Activated T-helper 1 cell treated with anti-CD3 and anti-CD28 coated beads, Interleukin-2, amount 50 U/mL, for 16 hours (primary cell): ENCODE measurements at regions not wholly inside any gene's neighbourhood (a gene's known extent, or its start where the extent isn't known, plus 50 kb on each side); places are given as distances from the start of the nearest gene placed in this dataset.
"Not testable (repeated sequence)": the region's sequence is repeated elsewhere in the genome, so short reads cannot be mapped to it uniquely, and the experiment has no call there.

Experiments
- DNase-seq, 2 donors: peaks; one replicate each; pipeline ENCODE4 v3.0.0-alpha.2; 2020; ENCODE audit warnings: low read depth in 1 of 2, low spot score in 1 of 2

DNA sequence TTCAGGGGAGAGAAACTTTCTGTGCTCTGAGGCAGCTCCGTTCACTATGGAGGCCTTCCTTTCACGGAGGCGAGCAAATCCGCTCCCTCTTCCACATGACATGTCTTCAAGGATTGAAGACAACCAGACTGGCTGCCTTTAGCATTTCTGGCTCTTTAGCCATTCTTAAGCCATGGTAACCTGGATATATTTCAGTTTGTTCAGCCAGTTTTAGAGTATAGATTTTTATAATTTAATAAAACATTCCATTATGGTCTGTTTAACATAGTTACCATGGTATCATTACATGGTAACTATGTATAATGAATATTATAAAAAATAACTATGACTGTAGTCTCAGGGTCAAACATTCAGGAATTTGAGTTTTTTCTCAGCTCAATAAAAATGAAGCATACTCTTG, 54.2 kb upstream of the NFIA start:
- no peak for DNase-seq

DNA sequence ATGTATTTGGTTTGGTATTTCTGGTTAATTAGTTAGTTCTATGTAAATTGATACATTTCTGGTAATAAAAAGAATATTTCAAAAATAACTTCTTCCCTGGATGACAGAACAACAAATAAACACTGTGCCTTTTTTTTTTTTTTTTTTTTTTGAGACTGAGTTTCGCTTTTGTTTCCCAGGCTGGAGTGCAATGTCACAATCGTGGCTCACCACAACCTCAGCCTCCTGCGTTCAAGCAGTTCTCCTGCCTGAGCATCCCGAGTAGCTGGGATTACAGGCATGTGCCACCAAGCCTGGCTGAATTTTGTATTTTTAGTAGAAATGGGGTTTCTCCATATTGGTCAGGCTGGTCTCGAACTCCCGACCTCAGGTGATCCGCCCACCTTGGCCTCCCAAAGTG, 64.3 kb upstream of the NFIA start:
- DNase-seq = not testable (repeated sequence)

- no peak for DNase-seq
Observed at GRCh38 chr1:61017651-61018050, 64.7 kb upstream of the NFIA start.

DNA sequence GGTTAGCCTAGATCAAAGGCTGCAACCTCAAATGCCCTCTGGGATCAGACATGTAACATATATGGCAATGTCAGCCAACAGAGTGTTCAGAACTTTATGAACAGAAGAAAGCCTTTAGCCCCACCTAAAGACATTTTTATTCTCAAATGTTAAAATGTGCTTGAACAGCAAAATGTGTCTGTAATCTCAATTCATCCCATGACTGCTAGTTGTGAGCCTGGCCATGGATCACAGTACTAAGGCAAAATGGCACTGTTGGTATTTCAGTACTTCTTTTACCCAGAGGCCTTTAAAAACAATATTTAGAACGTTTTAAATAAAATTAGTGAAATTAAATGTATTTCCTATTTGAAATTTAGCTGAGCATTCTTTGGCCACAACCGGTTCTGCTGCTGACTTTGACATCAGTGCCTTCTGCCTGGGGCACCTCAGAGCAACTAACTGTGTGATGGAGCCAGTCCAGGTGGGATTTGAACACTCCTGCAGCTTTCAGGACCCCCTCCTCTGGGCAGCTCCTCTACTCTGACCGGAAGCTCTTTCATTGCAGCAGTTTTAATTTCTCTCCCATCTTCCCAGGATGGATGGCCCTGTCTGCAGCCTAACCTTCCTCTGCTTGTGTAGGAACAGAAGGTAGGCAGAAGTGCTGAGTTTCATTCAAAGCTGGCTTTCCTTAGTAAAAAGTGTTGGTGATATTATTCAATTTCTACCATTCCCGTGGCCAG, 68.3 kb upstream of the NFIA start:
- DNase-seq = no peak

GRCh38 chr1:61013189-61013945, 69.0 kb upstream of the NFIA start:
- DNase-seq = no peak

- DNase-seq = no peak
Observed at GRCh38 chr1:61012341-61012761, 70.0 kb upstream of the NFIA start.

GRCh38 chr1:61011561-61012263, 70.6 kb upstream of the NFIA start:
- DNase-seq = no peak

DNA sequence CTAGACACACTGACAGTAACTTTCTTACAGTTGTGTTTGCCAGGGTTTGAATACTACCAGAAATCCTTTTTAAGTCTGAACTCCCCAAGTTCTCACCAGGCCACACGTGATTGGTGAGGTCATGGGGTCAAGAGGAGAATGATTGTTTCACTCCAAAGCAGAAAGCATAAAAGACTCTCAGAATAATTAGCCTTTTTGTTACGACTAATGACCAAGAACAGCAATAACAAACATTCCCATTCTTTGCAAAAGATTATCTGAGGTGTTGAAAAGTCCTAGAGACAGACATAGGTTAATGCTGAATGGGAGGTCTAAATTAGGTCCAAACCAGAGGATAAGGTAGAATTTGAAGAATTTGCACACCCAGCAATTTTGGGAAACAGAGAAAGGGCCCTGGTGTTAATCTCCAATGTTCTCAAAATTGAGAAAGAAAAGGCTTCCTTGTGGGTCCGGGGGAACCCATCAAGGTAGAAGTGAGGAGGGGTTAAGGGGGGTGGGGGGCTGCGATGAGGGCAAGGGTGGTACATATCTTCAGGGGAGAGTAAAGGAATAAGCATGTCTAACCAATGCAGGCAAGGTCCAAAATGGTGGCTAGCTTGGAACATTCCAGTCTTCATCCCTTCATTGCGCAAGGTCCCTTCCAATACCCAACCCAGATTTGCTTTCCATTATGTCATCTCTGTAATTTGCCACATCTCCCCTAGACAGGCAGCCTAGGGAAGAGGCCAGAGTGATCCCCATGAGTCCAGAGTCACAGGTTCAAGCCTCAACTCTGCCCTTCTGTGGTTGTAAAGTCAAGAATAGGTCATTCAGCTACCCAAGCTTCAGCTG, 74.6 kb upstream of the NFIA start:
- no peak for DNase-seq

GRCh38 chr1:61005614-61006580, 76.5 kb upstream of the NFIA start:
- no peak for DNase-seq

DNA sequence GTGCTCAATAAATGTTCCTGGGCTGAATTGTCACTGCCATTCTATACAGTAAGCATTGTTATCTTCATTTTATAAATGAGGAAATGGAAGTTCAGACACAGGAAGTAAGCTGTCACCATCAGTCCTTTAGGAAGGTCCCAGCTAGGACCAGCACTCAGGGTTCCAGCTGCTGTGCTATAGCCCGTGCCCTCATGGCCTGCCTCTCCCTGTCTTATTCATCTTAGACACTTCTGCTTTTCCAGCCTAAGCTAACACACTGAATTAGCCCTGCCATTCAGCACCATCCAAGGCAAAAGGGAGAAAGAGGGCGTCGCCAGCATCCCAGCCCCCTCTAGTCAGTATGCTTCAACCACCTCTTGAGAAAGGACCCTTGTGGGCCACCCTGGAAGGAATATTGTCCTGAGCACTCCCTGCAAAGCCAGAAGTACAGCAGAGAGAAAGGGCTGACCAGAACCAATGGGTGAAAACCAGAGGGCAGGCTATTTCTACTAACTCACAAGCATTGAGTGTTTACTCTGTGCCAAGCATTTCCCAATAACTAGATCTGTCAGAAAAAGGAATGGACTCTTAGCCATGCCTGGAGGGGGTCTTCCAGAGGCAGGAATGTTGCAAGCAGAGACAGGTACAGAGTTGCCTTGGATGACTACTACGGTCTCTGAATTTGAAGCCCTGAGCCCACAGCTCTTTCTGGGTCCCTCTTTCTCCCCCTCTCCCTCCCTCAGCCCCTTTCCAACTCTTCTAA, 77.9 kb upstream of the NFIA start:
- DNase-seq = no peak

GRCh38 chr1:61000327-61000726, 82.0 kb upstream of the NFIA start:
- no peak for DNase-seq

GRCh38 chr1:60998786-60999185, 83.6 kb upstream of the NFIA start:
- DNase-seq = no peak

DNA sequence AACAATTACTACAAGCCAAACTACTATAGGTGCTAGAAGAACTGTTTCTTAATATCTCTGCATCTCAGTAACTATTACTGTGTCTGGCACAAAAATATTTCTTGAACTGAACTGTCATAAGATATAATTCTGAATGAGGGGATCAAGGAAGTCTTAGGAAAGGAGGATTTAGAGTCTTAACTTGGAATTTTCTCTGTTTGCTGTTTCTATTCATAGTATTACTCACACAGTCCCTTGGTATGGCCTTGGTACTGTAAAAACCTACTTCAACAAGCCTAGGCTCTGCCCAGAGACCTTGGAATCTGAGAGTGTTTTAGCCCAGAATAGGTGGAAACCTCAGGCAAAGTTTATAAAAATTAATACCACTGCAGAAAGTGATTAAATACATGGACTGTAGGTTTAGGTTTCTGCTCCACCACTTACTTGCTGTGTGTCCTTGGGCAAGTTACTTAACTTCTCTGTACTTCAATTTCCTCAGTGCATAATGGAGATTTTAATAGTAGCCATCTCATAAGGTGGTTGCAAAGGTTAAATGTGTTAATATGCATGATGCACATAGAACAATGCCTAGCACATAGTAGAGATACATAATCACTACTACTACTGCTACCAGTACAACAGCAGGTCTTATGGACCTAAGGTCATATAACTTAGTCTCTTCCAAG, 87.4 kb upstream of the NFIA start:
- DNase-seq = no peak

GRCh38 chr1:60994369-60994768, 88.0 kb upstream of the NFIA start:
- DNase-seq = no peak

DNA sequence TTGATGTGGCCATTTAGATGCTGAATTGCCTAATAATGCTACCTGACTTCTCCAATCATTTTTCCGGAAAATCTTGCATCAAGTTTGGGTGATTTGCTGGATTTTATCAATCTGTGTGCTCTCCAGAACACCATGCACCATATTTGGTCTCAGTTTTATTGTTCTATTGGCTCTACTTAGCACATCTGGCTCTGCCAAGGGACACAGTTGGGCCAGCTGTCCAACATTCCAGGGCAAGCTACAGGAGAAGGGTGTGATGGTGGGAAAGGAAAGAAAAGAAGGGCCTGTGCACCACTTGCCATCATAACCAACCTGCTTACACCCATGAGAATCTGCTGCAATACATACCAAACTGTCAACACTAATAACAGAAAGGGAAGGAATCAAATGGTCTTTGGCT, 90.2 kb upstream of the NFIA start:
- DNase-seq = no peak

- DNase-seq = no peak
Observed at GRCh38 chr1:60990714-60991090, 91.7 kb upstream of the NFIA start.

DNA sequence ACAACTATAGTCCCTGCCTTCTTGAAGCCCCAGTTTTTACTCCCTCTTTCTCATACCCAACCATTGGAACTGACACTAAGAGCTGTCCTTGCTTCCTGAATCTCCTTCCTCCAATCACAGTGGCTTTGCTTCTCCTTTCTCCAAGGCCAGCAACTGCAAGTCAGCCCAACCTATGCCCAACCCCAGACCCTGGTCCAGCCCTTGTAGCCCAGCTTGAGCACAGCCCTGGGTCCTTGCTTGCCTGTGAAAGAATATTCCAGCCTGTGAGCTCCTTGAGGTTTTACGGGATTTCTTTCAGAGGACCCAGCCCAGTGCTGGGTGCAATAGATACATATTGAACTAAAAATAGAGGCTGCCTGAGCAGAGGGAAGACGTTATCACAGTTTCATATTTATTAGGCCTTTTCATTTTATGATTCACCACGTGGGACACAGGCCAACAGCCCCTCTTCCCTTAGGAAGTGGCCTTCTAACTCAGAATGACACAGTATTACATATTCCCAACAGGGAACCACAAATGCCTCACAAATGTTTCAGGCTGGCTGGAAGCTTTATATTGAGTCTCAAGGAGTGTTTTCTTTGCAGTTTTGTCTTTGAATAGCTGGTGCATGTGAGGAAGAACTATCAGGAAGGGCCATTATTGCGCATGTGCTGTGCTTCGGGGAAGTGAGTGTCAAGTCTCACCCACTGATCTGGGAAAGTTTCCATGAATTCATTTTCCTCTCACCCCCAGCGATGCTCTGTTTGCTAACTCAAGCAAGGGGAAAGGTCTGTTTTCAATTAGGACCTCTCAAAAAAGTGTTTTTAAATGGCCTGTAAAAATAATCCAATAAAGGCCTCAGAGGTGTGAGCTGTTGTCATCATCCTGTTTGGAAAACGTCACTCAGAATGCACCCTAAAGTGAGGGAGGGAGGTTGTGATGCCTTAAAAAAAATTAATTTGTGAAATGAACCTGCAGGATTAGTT, 92.3 kb upstream of the NFIA start:
- DNase-seq = no peak

- DNase-seq = no peak
Observed at GRCh38 chr1:60988891-60989290, 93.5 kb upstream of the NFIA start.
